Activated naive CD8-positive, alpha-beta T cell treated with anti-CD3 and anti-CD28 coated beads, Interleukin-2, amount 50 U/mL, for 24 hours (primary cell): ENCODE measurements at regions not wholly inside any gene's neighbourhood (a gene's known extent, or its start where the extent isn't known, plus 50 kb on each side); places are given as distances from the start of the nearest gene placed in this dataset.

Experiments used
- ATAC-seq: fragments of 150-1000 bp; cut with Tn5 transposase; one replicate; pipeline ENCODE4 v1.10.0; 2021
- DNase-seq: peaks from one replicate; pipeline ENCODE4 v3.0.0; 2021
- H3K27ac Mint-ChIP-seq: one replicate; pipeline ENCODE4 v1.8.0; 2021; ENCODE audit warnings: mild to moderate bottlenecking, mixed read lengths
- H3K27me3 Mint-ChIP-seq: one replicate; pipeline ENCODE4 v1.8.0; 2021; ENCODE audit warnings: mixed read lengths
- H3K36me3 Mint-ChIP-seq: one replicate; pipeline ENCODE4 v1.8.0; 2021; ENCODE audit warnings: low read depth, mixed read lengths
- H3K4me1 Mint-ChIP-seq: one replicate; pipeline ENCODE4 v1.8.0; 2021; ENCODE audit warnings: mixed read lengths
- H3K4me3 Mint-ChIP-seq: one replicate; pipeline ENCODE4 v1.8.0; 2021; ENCODE audit warnings: mild to moderate bottlenecking, moderate library complexity, mixed read lengths
- H3K9me3 Mint-ChIP-seq: one replicate; pipeline ENCODE4 v1.8.0; 2021; ENCODE audit warnings: mixed read lengths

GRCh38 chr2:122627388-122627787 is 871.9 kb downstream of the TSN start:
- Mint-ChIP-seq H3K27me3 (no peaks in the 10 kb centered on the region), H3K9me3 (peaks cover 10% of the 10 kb centered on the region), H3K36me3 (no peaks in the 10 kb centered on the region), H3K4me3 (no peak overlapping the region), H3K27ac (no peak overlapping the region), H3K4me1 (no peaks in the 10 kb centered on the region)
- ATAC-seq = no peak
- no peak for DNase-seq

- peaks cover 4% of the 10 kb centered on the region for H3K9me3 Mint-ChIP-seq
- no peak for DNase-seq
Measured at GRCh38 chr2:122634256-122634655, 878.8 kb downstream of the TSN start.

GRCh38 chr2:122634920-122635319 is 879.5 kb downstream of the TSN start:
- H3K4me1 Mint-ChIP-seq = no peaks in the 10 kb centered on the region
- no peak overlapping the region for H3K27ac Mint-ChIP-seq
- no peak overlapping the region for H3K4me3 Mint-ChIP-seq
- no peaks in the 10 kb centered on the region for H3K27me3 Mint-ChIP-seq
- no peaks in the 10 kb centered on the region for H3K36me3 Mint-ChIP-seq
- no peak for DNase-seq
- ATAC-seq = no peak
- H3K9me3 Mint-ChIP-seq = peaks cover 4% of the 10 kb centered on the region

More at GRCh38 chr2:122634256-122634655, 878.8 kb downstream of the TSN start:
- H3K27ac Mint-ChIP-seq = no peak overlapping the region
- no peaks in the 10 kb centered on the region for H3K27me3 Mint-ChIP-seq
- no peak for ATAC-seq
- no peaks in the 10 kb centered on the region for H3K4me1 Mint-ChIP-seq
- H3K4me3 Mint-ChIP-seq = no peak overlapping the region
- no peaks in the 10 kb centered on the region for H3K36me3 Mint-ChIP-seq

- Mint-ChIP-seq H3K27ac (no peak overlapping the region), H3K4me1 (no peaks in the 10 kb centered on the region), H3K4me3 (no peak overlapping the region), H3K27me3 (no peaks in the 10 kb centered on the region), H3K36me3 (no peaks in the 10 kb centered on the region), H3K9me3 (peaks cover under 1% of the 10 kb centered on the region)
- no peak for DNase-seq
- ATAC-seq = no peak
Measured at GRCh38 chr2:122635686-122636085, 880.2 kb downstream of the TSN start.

GRCh38 chr2:122636097-122636496 is 880.6 kb downstream of the TSN start:
- ATAC-seq (no peak), DNase-seq (no peak)
- no peak overlapping the region for H3K4me3 Mint-ChIP-seq
- no peaks in the 10 kb centered on the region for H3K36me3 Mint-ChIP-seq
- no peaks in the 10 kb centered on the region for H3K27me3 Mint-ChIP-seq
- H3K4me1 Mint-ChIP-seq = no peaks in the 10 kb centered on the region
- H3K9me3 Mint-ChIP-seq = no peaks in the 10 kb centered on the region
- H3K27ac Mint-ChIP-seq = no peak overlapping the region

GRCh38 chr2:122639176-122639575 is 883.7 kb downstream of the TSN start:
- no peak for DNase-seq
- H3K27ac Mint-ChIP-seq = no peak overlapping the region
- no peaks in the 10 kb centered on the region for H3K4me1 Mint-ChIP-seq
- H3K36me3 Mint-ChIP-seq = no peaks in the 10 kb centered on the region
- no peak overlapping the region for H3K4me3 Mint-ChIP-seq
- H3K27me3 Mint-ChIP-seq = no peaks in the 10 kb centered on the region
- no peaks in the 10 kb centered on the region for H3K9me3 Mint-ChIP-seq
- ATAC-seq = no peak

GRCh38 chr2:122639711-122640110 is 884.3 kb downstream of the TSN start:
- no peak overlapping the region for H3K4me3 Mint-ChIP-seq
- no peaks in the 10 kb centered on the region for H3K36me3 Mint-ChIP-seq
- DNase-seq = no peak
- H3K27me3 Mint-ChIP-seq = no peaks in the 10 kb centered on the region
- no peaks in the 10 kb centered on the region for H3K4me1 Mint-ChIP-seq
- H3K27ac Mint-ChIP-seq = no peak overlapping the region
- no peaks in the 10 kb centered on the region for H3K9me3 Mint-ChIP-seq
- no peak for ATAC-seq

GRCh38 chr2:122643725-122644329 is 888.4 kb downstream of the TSN start:
- ATAC-seq = no peak
- Mint-ChIP-seq H3K27me3 (no peaks in the 10 kb centered on the region), H3K36me3 (no peaks in the 10 kb centered on the region), H3K27ac (no peak overlapping the region), H3K4me1 (no peaks in the 10 kb centered on the region), H3K9me3 (no peaks in the 10 kb centered on the region), H3K4me3 (no peak overlapping the region)
- DNase-seq = no peak

GRCh38 chr2:122651236-122651635 is 895.8 kb downstream of the TSN start:
- Mint-ChIP-seq H3K27me3 (no peaks in the 10 kb centered on the region), H3K4me1 (no peaks in the 10 kb centered on the region), H3K27ac (no peak overlapping the region), H3K9me3 (no peaks in the 10 kb centered on the region), H3K36me3 (no peaks in the 10 kb centered on the region), H3K4me3 (no peak overlapping the region)
- ATAC-seq = no peak
- DNase-seq = no peak

GRCh38 chr2:122651780-122652179 is 896.3 kb downstream of the TSN start:
- Mint-ChIP-seq H3K4me1 (no peaks in the 10 kb centered on the region), H3K9me3 (no peaks in the 10 kb centered on the region), H3K36me3 (no peaks in the 10 kb centered on the region), H3K27me3 (no peaks in the 10 kb centered on the region), H3K4me3 (no peak overlapping the region), H3K27ac (no peak overlapping the region)
- DNase-seq (no peak), ATAC-seq (no peak)

- Mint-ChIP-seq H3K4me1 (no peaks in the 10 kb centered on the region), H3K4me3 (no peak overlapping the region), H3K9me3 (no peaks in the 10 kb centered on the region), H3K36me3 (no peaks in the 10 kb centered on the region), H3K27me3 (no peaks in the 10 kb centered on the region), H3K27ac (no peak overlapping the region)
- DNase-seq (no peak), ATAC-seq (no peak)
Measured at GRCh38 chr2:122652670-122653069, 897.2 kb downstream of the TSN start.

GRCh38 chr2:122656403-122656802 is 901.0 kb downstream of the TSN start:
- DNase-seq (no peak), ATAC-seq (no peak)
- peaks cover 5% of the 10 kb centered on the region for H3K27me3 Mint-ChIP-seq
- H3K4me3 Mint-ChIP-seq = no peak overlapping the region
- no peaks in the 10 kb centered on the region for H3K36me3 Mint-ChIP-seq
- no peaks in the 10 kb centered on the region for H3K9me3 Mint-ChIP-seq
- H3K4me1 Mint-ChIP-seq = no peaks in the 10 kb centered on the region
- no peak overlapping the region for H3K27ac Mint-ChIP-seq

GRCh38 chr2:122660786-122661634 is 905.6 kb downstream of the TSN start:
- no peaks in the 10 kb centered on the region for H3K9me3 Mint-ChIP-seq
- peaks cover 5% of the 10 kb centered on the region for H3K27me3 Mint-ChIP-seq
- DNase-seq (no peak), ATAC-seq (no peak)
- no peaks in the 10 kb centered on the region for H3K4me1 Mint-ChIP-seq
- H3K27ac Mint-ChIP-seq = no peak overlapping the region
- no peaks in the 10 kb centered on the region for H3K36me3 Mint-ChIP-seq
- no peak overlapping the region for H3K4me3 Mint-ChIP-seq

GRCh38 chr2:122663620-122664019 is 908.2 kb downstream of the TSN start:
- ATAC-seq (no peak), DNase-seq (no peak)
- Mint-ChIP-seq H3K4me3 (no peak overlapping the region), H3K4me1 (no peaks in the 10 kb centered on the region), H3K27ac (no peak overlapping the region), H3K36me3 (no peaks in the 10 kb centered on the region), H3K9me3 (no peaks in the 10 kb centered on the region), H3K27me3 (peaks cover 5% of the 10 kb centered on the region)

- no peak overlapping the region for H3K4me3 Mint-ChIP-seq
- ATAC-seq (no peak), DNase-seq (no peak)
- H3K4me1 Mint-ChIP-seq = no peaks in the 10 kb centered on the region
- no peaks in the 10 kb centered on the region for H3K27me3 Mint-ChIP-seq
- H3K36me3 Mint-ChIP-seq = no peaks in the 10 kb centered on the region
- no peak overlapping the region for H3K27ac Mint-ChIP-seq
- peaks cover 9% of the 10 kb centered on the region for H3K9me3 Mint-ChIP-seq
Measured at GRCh38 chr2:122669627-122670026, 914.2 kb downstream of the TSN start.
